H9 (cell line): ENCODE measurements at regions not wholly inside any gene's neighbourhood (a gene's known extent, or its start where the extent isn't known, plus 50 kb on each side); places are given as distances from the start of the nearest gene placed in this dataset.

Source experiments
- DNase-seq: peaks from one replicate; pipeline ENCODE4 v3.0.0-alpha.2; 2017
- H2AFZ ChIP-seq: one replicate; pipeline ENCODE4 v1.6.1; 2013; ENCODE audit warnings: mild to moderate bottlenecking, low read length, control low read depth, moderate library complexity
- H2AK5ac ChIP-seq: 2 replicates; pipeline ENCODE4 v1.6.1; 2013; ENCODE audit warnings: low read length, control low read depth, mixed read lengths; ENCODE audit not compliant: insufficient read length
- H2BK120ac ChIP-seq: one replicate; pipeline ENCODE4 v1.6.1; 2013; ENCODE audit warnings: low read depth, mild to moderate bottlenecking, low read length, control low read depth, inconsistent platforms; ENCODE audit not compliant: poor library complexity, severe bottlenecking
- H2BK12ac ChIP-seq: 2 replicates; pipeline ENCODE4 v1.6.1; 2013; ENCODE audit warnings: low read length, control low read depth, mixed read lengths, low read depth; ENCODE audit not compliant: insufficient read length
- H2BK15ac ChIP-seq: 2 replicates; pipeline ENCODE4 v1.6.1; 2013; ENCODE audit warnings: low read depth, low read length, control low read depth
- H2BK20ac ChIP-seq: one replicate; pipeline ENCODE4 v1.6.1; 2013; ENCODE audit warnings: low read depth, mild to moderate bottlenecking, low read length, control low read depth, inconsistent platforms; ENCODE audit not compliant: poor library complexity, severe bottlenecking
- H2BK5ac ChIP-seq: 2 replicates; pipeline ENCODE4 v1.6.1; 2013; ENCODE audit warnings: low read length, control low read depth, mixed read lengths; ENCODE audit not compliant: insufficient read length
- H3K14ac ChIP-seq: 2 replicates; pipeline ENCODE4 v1.6.1; 2013; ENCODE audit warnings: low read length, control low read depth; ENCODE audit not compliant: insufficient read depth
- H3K18ac ChIP-seq: 2 replicates; pipeline ENCODE4 v1.6.1; 2013; ENCODE audit warnings: low read depth, mild to moderate bottlenecking, mixed read lengths, low read length, control low read depth; ENCODE audit not compliant: insufficient read length
- H3K23ac ChIP-seq: 2 replicates; pipeline ENCODE4 v1.6.1; 2013; ENCODE audit warnings: low read length, control low read depth, mixed read lengths, low read depth; ENCODE audit not compliant: insufficient read length
- H3K23me2 ChIP-seq: 2 replicates; pipeline ENCODE4 v1.6.1; 2013; ENCODE audit warnings: low read depth, mild to moderate bottlenecking, mixed read lengths, low read length, control low read depth; ENCODE audit not compliant: insufficient read length, poor library complexity, severe bottlenecking
- H3K27ac ChIP-seq: 2 replicates; pipeline ENCODE4 v1.5.1; 2013; ENCODE audit warnings: low read length, control low read depth, mixed read lengths, low read depth; ENCODE audit not compliant: insufficient read length
- H3K27me3 ChIP-seq: 2 replicates; pipeline ENCODE4 v1.6.1; 2013; ENCODE audit warnings: low read length, control low read depth, inconsistent platforms; ENCODE audit not compliant: insufficient read depth
- H3K4ac ChIP-seq: 2 replicates; pipeline ENCODE4 v1.6.1; 2013; ENCODE audit warnings: low read depth, mild to moderate bottlenecking, control low read depth, inconsistent platforms, low read length, moderate library complexity
- H3K4me1 ChIP-seq: 2 replicates; pipeline ENCODE4 v1.6.1; 2013; ENCODE audit warnings: low read length, control low read depth, inconsistent platforms; ENCODE audit not compliant: insufficient read depth
- H3K4me2 ChIP-seq: 2 replicates; pipeline ENCODE4 v1.6.1; 2013; ENCODE audit warnings: low read length, control low read depth, mixed read lengths; ENCODE audit not compliant: insufficient read length, insufficient read depth
- H3K56ac ChIP-seq: 2 replicates; pipeline ENCODE4 v1.6.1; 2013; ENCODE audit warnings: low read depth, mild to moderate bottlenecking, mixed read lengths, low read length, control low read depth; ENCODE audit not compliant: insufficient read length
- H3K79me1 ChIP-seq: 2 replicates; pipeline ENCODE4 v1.6.1; 2013; ENCODE audit warnings: low read depth, mild to moderate bottlenecking, moderate library complexity, low read length, control low read depth, inconsistent platforms; ENCODE audit not compliant: insufficient read depth, poor library complexity, severe bottlenecking
- H3K79me2 ChIP-seq: 2 replicates; pipeline ENCODE4 v1.6.1; 2013; ENCODE audit warnings: low read length, control low read depth, inconsistent platforms; ENCODE audit not compliant: insufficient read depth
- H3K9ac ChIP-seq: 2 replicates; pipeline ENCODE4 v1.6.1; 2013; ENCODE audit warnings: low read length, control low read depth, mixed read lengths; ENCODE audit not compliant: insufficient read length; ENCODE audit errors: extremely low read depth
- H3K9me3 ChIP-seq: one replicate; pipeline ENCODE4 v1.6.1; 2013; ENCODE audit warnings: low read depth, low read length, inconsistent platforms; ENCODE audit not compliant: control insufficient read depth
- H3T11ph ChIP-seq: one replicate; pipeline ENCODE4 v1.6.1; 2013; ENCODE audit warnings: mild to moderate bottlenecking, low read length, control low read depth, inconsistent platforms
- H4K20me1 ChIP-seq: one replicate; pipeline ENCODE4 v1.6.1; 2013; ENCODE audit not compliant: control insufficient read depth, insufficient read length, insufficient read depth
- H4K5ac ChIP-seq: 2 replicates; pipeline ENCODE4 v1.6.1; 2013; ENCODE audit warnings: low read depth, mild to moderate bottlenecking, mixed read lengths, low read length, control low read depth; ENCODE audit not compliant: insufficient read length
- H4K8ac ChIP-seq: replicated peaks from 2 replicates; pipeline ENCODE4 v1.6.1; 2013; ENCODE audit warnings: low read length, control low read depth, mixed read lengths, low read depth; ENCODE audit not compliant: insufficient read length
- H4K91ac ChIP-seq: 2 replicates; pipeline ENCODE4 v1.6.1; 2013; ENCODE audit warnings: low read depth, mild to moderate bottlenecking, moderate library complexity, mixed read lengths, low read length, control low read depth; ENCODE audit not compliant: insufficient read length
- H3K27ac Mint-ChIP-seq, 3 experiments: 2 replicates in 2 of 3; 3 replicates in 1 of 3; pipeline ENCODE4 v1.8.0; 2020 to 2021; ENCODE audit warnings: mixed read lengths in 3 of 3, mild to moderate bottlenecking in 1 of 3, moderate library complexity in 1 of 3
- H3K27me3 Mint-ChIP-seq: 2 replicates; pipeline ENCODE4 v1.8.0; 2021; ENCODE audit warnings: low read depth, mild to moderate bottlenecking, moderate library complexity, mixed read lengths
- H3K36me3 Mint-ChIP-seq, 3 experiments: 2 replicates in 2 of 3; 3 replicates in 1 of 3; pipeline ENCODE4 v1.8.0; 2020 to 2021; ENCODE audit warnings: low read depth in 3 of 3, mixed read lengths in 3 of 3; ENCODE audit not compliant: insufficient read depth in 1 of 3
- H3K4me1 Mint-ChIP-seq, 2 experiments: 2 replicates each; pipeline ENCODE4 v1.8.0; 2020; ENCODE audit warnings: mixed read lengths in 2 of 2
- H3K4me3 Mint-ChIP-seq, 2 experiments: 2 replicates in 1 of 2; 3 replicates in 1 of 2; pipeline ENCODE4 v1.8.0; 2020 to 2021; ENCODE audit warnings: mild to moderate bottlenecking in 2 of 2, mixed read lengths in 2 of 2, moderate library complexity in 1 of 2
- H3K9me3 Mint-ChIP-seq, 2 experiments: 2 replicates in 1 of 2; 3 replicates in 1 of 2; pipeline ENCODE4 v1.8.0; 2020; ENCODE audit warnings: mild to moderate bottlenecking in 2 of 2, mixed read lengths in 2 of 2, moderate library complexity in 1 of 2
- WGBS: extraction: QIAGEN DNeasy Blood & Tissue Kit; methylation state at CpG from one replicate; pipeline ENCODE4 v1.1.7; 2013; ENCODE audit warnings: missing lambda C conversion rate, low lambda C conversion rate, mixed read lengths; ENCODE audit not compliant: insufficient read length; ENCODE audit errors: extremely low coverage; 5-methylcytosine and 5-hydroxymethylcytosine counted together
- TF ChIP-seq, protein P1 (sequence below): fragments of 200-600 bp; sonication (generic); conservative IDR thresholded peaks from 3 replicates; pipeline ENCODE4 v1.8.0; 2021; ENCODE audit warnings: antibody characterized with exemption, mild to moderate bottlenecking

GRCh38 chr6:103587722-103588121 is 1272.0 kb downstream of the HACE1 start:
- no peak overlapping the region for H2BK20ac ChIP-seq
- no peak overlapping the region for H3K9ac ChIP-seq
- H3K27ac Mint-ChIP-seq = no peak overlapping the region
- no peaks in the 10 kb centered on the region for H3K27me3 Mint-ChIP-seq
- no peak overlapping the region for H3K18ac ChIP-seq
- H3K79me2 ChIP-seq = no peaks in the 10 kb centered on the region
- no peak overlapping the region for H4K5ac ChIP-seq
- H2BK15ac ChIP-seq = no peak overlapping the region
- no peaks in the 10 kb centered on the region for H3K23me2 ChIP-seq
- H2BK120ac ChIP-seq = no peak overlapping the region
- H3K4me1 Mint-ChIP-seq = no peaks in the 10 kb centered on the region
- no peak overlapping the region for H2BK5ac ChIP-seq
- no peak overlapping the region for H2BK12ac ChIP-seq
- no peak overlapping the region for H3K56ac ChIP-seq
- H3K9me3 Mint-ChIP-seq = no peaks in the 10 kb centered on the region; a peak in 2 of 5 replicates
- H3K79me1 ChIP-seq = no peaks in the 10 kb centered on the region
- H3K4me2 ChIP-seq = no peak overlapping the region
- no peak overlapping the region for H2AFZ ChIP-seq
- no peaks in the 10 kb centered on the region for H4K20me1 ChIP-seq
- TF ChIP-seq, protein P1, sequence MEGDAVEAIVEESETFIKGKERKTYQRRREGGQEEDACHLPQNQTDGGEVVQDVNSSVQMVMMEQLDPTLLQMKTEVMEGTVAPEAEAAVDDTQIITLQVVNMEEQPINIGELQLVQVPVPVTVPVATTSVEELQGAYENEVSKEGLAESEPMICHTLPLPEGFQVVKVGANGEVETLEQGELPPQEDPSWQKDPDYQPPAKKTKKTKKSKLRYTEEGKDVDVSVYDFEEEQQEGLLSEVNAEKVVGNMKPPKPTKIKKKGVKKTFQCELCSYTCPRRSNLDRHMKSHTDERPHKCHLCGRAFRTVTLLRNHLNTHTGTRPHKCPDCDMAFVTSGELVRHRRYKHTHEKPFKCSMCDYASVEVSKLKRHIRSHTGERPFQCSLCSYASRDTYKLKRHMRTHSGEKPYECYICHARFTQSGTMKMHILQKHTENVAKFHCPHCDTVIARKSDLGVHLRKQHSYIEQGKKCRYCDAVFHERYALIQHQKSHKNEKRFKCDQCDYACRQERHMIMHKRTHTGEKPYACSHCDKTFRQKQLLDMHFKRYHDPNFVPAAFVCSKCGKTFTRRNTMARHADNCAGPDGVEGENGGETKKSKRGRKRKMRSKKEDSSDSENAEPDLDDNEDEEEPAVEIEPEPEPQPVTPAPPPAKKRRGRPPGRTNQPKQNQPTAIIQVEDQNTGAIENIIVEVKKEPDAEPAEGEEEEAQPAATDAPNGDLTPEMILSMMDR = no peak
- no peaks in the 10 kb centered on the region for H3K27me3 ChIP-seq
- H3K36me3 Mint-ChIP-seq = no peaks in the 10 kb centered on the region
- no peak overlapping the region for H3K14ac ChIP-seq
- WGBS = no CpG with 5 or more reads among the region's 3 CpGs
- DNase-seq = no peak
- no peaks in the 10 kb centered on the region for H3K4me1 ChIP-seq
- H3K9me3 ChIP-seq = no peaks in the 10 kb centered on the region
- no peak overlapping the region for H3K4ac ChIP-seq
- H2AK5ac ChIP-seq = no peak overlapping the region
- H3K27ac ChIP-seq = no peak overlapping the region
- no peak overlapping the region for H3K23ac ChIP-seq
- no peak overlapping the region for H4K8ac ChIP-seq
- no peak overlapping the region for H4K91ac ChIP-seq
- no peak overlapping the region for H3T11ph ChIP-seq
- H3K4me3 Mint-ChIP-seq = no peak overlapping the region
